ENCODE measurements at regions not wholly inside any gene's neighbourhood (a gene's known extent, or its start where the extent isn't known, plus 50 kb on each side); places are given as distances from the start of the nearest gene placed in this dataset.

GRCh38 chr14:85333841-85334240, 196.1 kb upstream of the FLRT2 start:
- no peaks in the 10 kb centered on the region for H3K27me3 ChIP-seq (replicated peaks; ENCODE audit: control insufficient read depth, insufficient read depth, low read length)
- DNase-seq (ENCODE audit: extremely low read depth, insufficient read length) = no peak
- H3K4me3 ChIP-seq (replicated peaks; ENCODE audit: low read depth, low read length) = no peak overlapping the region
- TF ChIP-seq CTCF (IDR thresholded peaks at IDR 0.05; ENCODE audit: insufficient read depth, low read length, poor library complexity, severe bottlenecking) = no peak
- no peaks in the 10 kb centered on the region for H3K36me3 ChIP-seq (ENCODE audit: control insufficient read depth, insufficient read depth, low read length)

DNA sequence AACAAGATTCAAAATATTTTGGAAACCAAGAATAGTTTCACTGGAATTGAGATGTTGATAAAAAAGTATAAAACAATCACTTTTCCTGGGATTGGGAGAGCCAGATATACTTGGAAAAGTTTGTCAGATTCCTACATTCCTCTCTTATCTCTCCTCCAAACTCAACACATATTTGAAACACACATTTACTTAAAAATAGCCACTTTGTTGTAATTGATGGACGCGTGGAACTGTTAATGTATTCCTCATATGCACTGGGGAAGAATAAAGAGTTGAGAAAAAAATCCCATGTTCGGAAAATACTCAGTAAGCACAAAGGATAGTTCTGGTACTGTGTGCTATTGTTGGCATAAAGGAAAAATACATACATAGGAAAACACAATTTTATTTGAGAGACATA, 195.6 kb upstream of the FLRT2 start:
- H3K27me3 ChIP-seq (replicated peaks; ENCODE audit: control insufficient read depth, insufficient read depth, low read length) = no peaks in the 10 kb centered on the region
- no peak for TF ChIP-seq CTCF (IDR thresholded peaks at IDR 0.05; ENCODE audit: insufficient read depth, low read length, poor library complexity, severe bottlenecking)
- DNase-seq (ENCODE audit: extremely low read depth, insufficient read length) = no peak
- H3K36me3 ChIP-seq (ENCODE audit: control insufficient read depth, insufficient read depth, low read length) = no peaks in the 10 kb centered on the region
- no peak overlapping the region for H3K4me3 ChIP-seq (replicated peaks; ENCODE audit: low read depth, low read length)

GRCh38 chr14:85336257-85336656, 193.7 kb upstream of the FLRT2 start:
- TF ChIP-seq CTCF (IDR thresholded peaks at IDR 0.05; ENCODE audit: insufficient read depth, low read length, poor library complexity, severe bottlenecking) = no peak
- no peaks in the 10 kb centered on the region for H3K36me3 ChIP-seq (ENCODE audit: control insufficient read depth, insufficient read depth, low read length)
- no peak for DNase-seq (ENCODE audit: extremely low read depth, insufficient read length)
- no peak overlapping the region for H3K4me3 ChIP-seq (replicated peaks; ENCODE audit: low read depth, low read length)
- no peaks in the 10 kb centered on the region for H3K27me3 ChIP-seq (replicated peaks; ENCODE audit: control insufficient read depth, insufficient read depth, low read length)

DNA sequence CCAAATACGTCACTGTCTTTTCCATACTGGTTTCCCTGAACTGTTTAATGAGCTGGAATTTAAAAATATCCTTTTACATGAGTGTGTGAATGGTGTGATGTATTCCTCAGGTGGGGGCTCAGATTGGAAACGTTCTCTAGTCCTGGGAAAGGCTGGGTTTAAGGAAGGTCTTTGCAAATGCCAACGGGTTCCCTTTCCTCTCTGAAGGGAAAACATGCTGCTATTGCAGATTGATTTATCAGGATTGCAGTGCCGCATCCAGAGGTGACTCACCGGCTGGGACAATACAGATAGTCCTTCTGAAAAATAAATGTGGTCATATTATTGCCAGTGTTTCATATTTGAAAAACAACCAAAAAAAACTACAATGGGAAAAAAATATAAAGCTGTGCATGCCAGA, 193.1 kb upstream of the FLRT2 start:
- Histone ChIP-seq H3K27me3 (replicated peaks; ENCODE audit: control insufficient read depth, insufficient read depth, low read length) (no peaks in the 10 kb centered on the region), H3K4me3 (replicated peaks; ENCODE audit: low read depth, low read length) (no peak overlapping the region), H3K36me3 (ENCODE audit: control insufficient read depth, insufficient read depth, low read length) (no peaks in the 10 kb centered on the region)
- no peak for TF ChIP-seq CTCF (IDR thresholded peaks at IDR 0.05; ENCODE audit: insufficient read depth, low read length, poor library complexity, severe bottlenecking)
- DNase-seq (ENCODE audit: extremely low read depth, insufficient read length) = no peak

DNA sequence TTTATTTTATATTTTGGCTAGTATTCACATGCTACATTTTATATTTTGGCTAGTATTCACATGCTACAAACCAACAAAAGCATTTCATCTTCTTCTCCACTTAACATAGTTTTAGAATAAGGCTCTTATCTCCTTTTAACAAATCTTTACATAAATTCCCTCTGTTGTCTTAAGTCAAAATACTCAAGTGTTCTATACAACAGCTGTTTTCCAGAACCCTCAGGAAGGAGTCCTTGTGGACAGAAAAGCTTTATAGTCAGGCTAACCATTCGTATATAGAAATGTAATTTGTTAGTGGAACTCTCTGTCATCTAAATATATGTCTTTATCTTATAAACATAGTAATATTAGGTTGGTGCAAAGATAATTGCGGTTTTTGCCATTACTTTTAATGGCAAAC, 191.0 kb upstream of the FLRT2 start:
- H3K27me3 ChIP-seq (replicated peaks; ENCODE audit: control insufficient read depth, insufficient read depth, low read length) = no peaks in the 10 kb centered on the region
- no peaks in the 10 kb centered on the region for H3K36me3 ChIP-seq (ENCODE audit: control insufficient read depth, insufficient read depth, low read length)
- no peak for DNase-seq (ENCODE audit: extremely low read depth, insufficient read length)
- no peak for TF ChIP-seq CTCF (IDR thresholded peaks at IDR 0.05; ENCODE audit: insufficient read depth, low read length, poor library complexity, severe bottlenecking)
- H3K4me3 ChIP-seq (replicated peaks; ENCODE audit: low read depth, low read length) = no peak overlapping the region

- Histone ChIP-seq H3K4me3 (replicated peaks; ENCODE audit: low read depth, low read length) (no peak overlapping the region), H3K27me3 (replicated peaks; ENCODE audit: control insufficient read depth, insufficient read depth, low read length) (no peaks in the 10 kb centered on the region), H3K36me3 (ENCODE audit: control insufficient read depth, insufficient read depth, low read length) (no peaks in the 10 kb centered on the region)
- no peak for DNase-seq (ENCODE audit: extremely low read depth, insufficient read length)
- no peak for TF ChIP-seq CTCF (IDR thresholded peaks at IDR 0.05; ENCODE audit: insufficient read depth, low read length, poor library complexity, severe bottlenecking)
Measured at GRCh38 chr14:85342858-85343607, 186.9 kb upstream of the FLRT2 start.
